Tibial nerve (tissue), 4 donors: ENCODE measurements at regions not wholly inside any gene's neighbourhood (a gene's known extent, or its start where the extent isn't known, plus 50 kb on each side); places are given as distances from the start of the nearest gene placed in this dataset.

Experiments used
- DNase-seq, 2 donors: peaks; one replicate each; pipeline ENCODE4 v3.0.0-alpha.2; 2019; ENCODE audit warnings: low spot score in 2 of 2
- H3K27ac ChIP-seq, 4 donors: fragments of 200-600 bp; sonication (generic) in 3 of 4; one replicate each; pipeline ENCODE4 v1.5.1; 2017 to 2019; ENCODE audit warnings: mild to moderate bottlenecking in 1 of 4
- H3K27me3 ChIP-seq, 2 donors: fragments of 200-600 bp; sonication (generic) in 1 of 2; one replicate each; pipeline versions ENCODE4 v1.5.1 to v1.6.0; 2017 to 2019
- H3K36me3 ChIP-seq, 3 donors: fragments of 200-600 bp; sonication (generic); one replicate each; pipeline ENCODE4 v1.5.1; 2018 to 2019
- H3K4me1 ChIP-seq, 4 donors: fragments of 200-600 bp; sonication (generic) in 3 of 4; one replicate each; pipeline ENCODE4 v1.5.1; 2017 to 2019
- H3K4me3 ChIP-seq, 4 donors: fragments of 200-600 bp; sonication (generic) in 3 of 4; one replicate each; pipeline ENCODE4 v1.5.1; 2017 to 2019; ENCODE audit warnings: mild to moderate bottlenecking in 1 of 4, moderate library complexity in 1 of 4
- H3K9me3 ChIP-seq, 4 donors: fragments of 200-600 bp; sonication (generic) in 3 of 4; one replicate each; pipeline ENCODE4 v1.5.1; 2017 to 2019
- CTCF ChIP-seq, 5 experiments: fragments of 200-600 bp in 3 of 5; fragments of 450-650 bp in 2 of 5; sonication (generic) in 3 of 5; IDR thresholded peaks; one replicate each; pipeline ENCODE4 v1.5.1; 2016 to 2019; ENCODE audit warnings: antibody characterized with exemption in 5 of 5, mild to moderate bottlenecking in 3 of 5, moderate library complexity in 2 of 5
- EP300 ChIP-seq, 2 donors: sonication (generic); formaldehyde crosslinking; IDR thresholded peaks; one replicate each; pipeline ENCODE4 v1.6.1; 2017; ENCODE audit warnings: antibody characterized with exemption in 2 of 2, mild to moderate bottlenecking in 1 of 2
- POLR2A ChIP-seq, 2 donors: fragments of 450-650 bp; IDR thresholded peaks; one replicate each; pipeline ENCODE4 v1.6.1; 2017; ENCODE audit warnings: antibody characterized with exemption in 2 of 2, mild to moderate bottlenecking in 2 of 2, moderate library complexity in 2 of 2
- WGBS, 2 donors: methylation state at CpG; one replicate each; pipeline ENCODE4 v1.1.5; 2018; 5-methylcytosine and 5-hydroxymethylcytosine counted together

GRCh38 chr12:105793421-105793820 is 345.3 kb downstream of the NUAK1 start:
- Histone ChIP-seq H3K9me3 (peaks cover 0 to 18% (median 2%) of the 10 kb centered on the region in 4 donors), H3K27ac (no peak overlapping the region), H3K4me3 (no peak overlapping the region), H3K4me1 (no peaks in the 10 kb centered on the region), H3K27me3 (no peaks in the 10 kb centered on the region), H3K36me3 (no peaks in the 10 kb centered on the region)
- TF ChIP-seq POLR2A (IDR thresholded peaks at IDR 0.05) (no peak), EP300 (IDR thresholded peaks at IDR 0.05) (no peak), CTCF (IDR thresholded peaks at IDR 0.05) (no peak)
- DNase-seq = no peak
- whole genome bisulfite sequencing, 2 donors = 40 to 54% methylated on average over 5 of the region's 5 CpGs

GRCh38 chr12:105798256-105798845 is 340.4 kb downstream of the NUAK1 start:
- 60 to 68% methylated on average over 2 of the region's 2 CpGs for WGBS, 2 donors
- Histone ChIP-seq H3K4me1 (no peaks in the 10 kb centered on the region), H3K36me3 (no peaks in the 10 kb centered on the region), H3K27me3 (no peaks in the 10 kb centered on the region), H3K4me3 (no peak overlapping the region), H3K9me3 (no peaks in the 10 kb centered on the region), H3K27ac (no peak overlapping the region)
- TF ChIP-seq EP300 (IDR thresholded peaks at IDR 0.05) (no peak), POLR2A (IDR thresholded peaks at IDR 0.05) (no peak), CTCF (IDR thresholded peaks at IDR 0.05) (no peak)
- DNase-seq = no peak

GRCh38 chr12:105799103-105799502 is 339.7 kb downstream of the NUAK1 start:
- no peak overlapping the region for H3K4me3 ChIP-seq
- H3K4me1 ChIP-seq = no peaks in the 10 kb centered on the region
- H3K9me3 ChIP-seq = no peaks in the 10 kb centered on the region
- WGBS, 2 donors = 90 to 99% methylated on average over 2 of the region's 2 CpGs
- no peaks in the 10 kb centered on the region for H3K27me3 ChIP-seq
- H3K36me3 ChIP-seq = no peaks in the 10 kb centered on the region
- TF ChIP-seq CTCF (IDR thresholded peaks at IDR 0.05) (no peak), POLR2A (IDR thresholded peaks at IDR 0.05) (no peak), EP300 (IDR thresholded peaks at IDR 0.05) (no peak)
- no peak overlapping the region for H3K27ac ChIP-seq
- DNase-seq = no peak

- H3K27me3 ChIP-seq = no peaks in the 10 kb centered on the region
- no peak for DNase-seq
- no peaks in the 10 kb centered on the region for H3K36me3 ChIP-seq
- H3K27ac ChIP-seq = no peak overlapping the region
- H3K4me3 ChIP-seq = no peak overlapping the region
- WGBS, 2 donors = 47 to 74% methylated on average over 2 of the region's 2 CpGs
- TF ChIP-seq CTCF (IDR thresholded peaks at IDR 0.05) (no peak), EP300 (IDR thresholded peaks at IDR 0.05) (no peak), POLR2A (IDR thresholded peaks at IDR 0.05) (no peak)
- no peaks in the 10 kb centered on the region for H3K4me1 ChIP-seq
- H3K9me3 ChIP-seq = no peaks in the 10 kb centered on the region
Measured at GRCh38 chr12:105801351-105801750, 337.4 kb downstream of the NUAK1 start.

- Histone ChIP-seq H3K36me3 (no peaks in the 10 kb centered on the region), H3K4me3 (no peak overlapping the region), H3K4me1 (no peaks in the 10 kb centered on the region), H3K9me3 (no peaks in the 10 kb centered on the region), H3K27me3 (no peaks in the 10 kb centered on the region), H3K27ac (no peak overlapping the region)
- TF ChIP-seq CTCF (IDR thresholded peaks at IDR 0.05) (no peak), EP300 (IDR thresholded peaks at IDR 0.05) (no peak), POLR2A (IDR thresholded peaks at IDR 0.05) (no peak)
- no peak for DNase-seq
- WGBS, 2 donors = 61 to 67% methylated on average over 4 of the region's 4 CpGs
Measured at GRCh38 chr12:105803292-105803691, 335.5 kb downstream of the NUAK1 start.
